GM21526 (cell line): ENCODE measurements at regions not wholly inside any gene's neighbourhood (a gene's known extent, or its start where the extent isn't known, plus 50 kb on each side); places are given as distances from the start of the nearest gene placed in this dataset.
"Not testable (repeated sequence)": the region's sequence is repeated elsewhere in the genome, so short reads cannot be mapped to it uniquely, and the experiment has no call there.

ENCODE experiments used
- ATAC-seq: cut with Tn5 transposase; IDR thresholded peaks from one replicate; pipeline ENCODE4 v1.9.1; 2021; ENCODE audit warnings: moderate library complexity; ENCODE audit not compliant: unreplicated experiment, low FRiP score

- no peak for ATAC-seq
Observed at GRCh38 chr2:88913280-88913679, 221.8 kb downstream of the RPIA start.

- no peak for ATAC-seq
Observed at GRCh38 chr2:88919087-88919738, 227.7 kb downstream of the RPIA start.

- not testable (repeated sequence) for ATAC-seq
Observed at GRCh38 chr2:88920399-88920798, 228.9 kb downstream of the RPIA start.

- ATAC-seq, result no peak
Observed at GRCh38 chr2:88924533-88924932, 233.1 kb downstream of the RPIA start.

- no peak for ATAC-seq
Observed at GRCh38 chr2:88925770-88926462, 234.4 kb downstream of the RPIA start.

GRCh38 chr2:88927128-88927527 is 235.7 kb downstream of the RPIA start:
- ATAC-seq, result no peak

GRCh38 chr2:88930659-88931058 is 239.2 kb downstream of the RPIA start:
- ATAC-seq, result no peak

GRCh38 chr2:88932686-88933085 is 241.2 kb downstream of the RPIA start:
- no peak for ATAC-seq

GRCh38 chr2:88933091-88933490 is 241.6 kb downstream of the RPIA start:
- no peak for ATAC-seq

- ATAC-seq, result no peak
Observed at GRCh38 chr2:88933980-88934379, 242.5 kb downstream of the RPIA start.

GRCh38 chr2:88941178-88941577 is 249.7 kb downstream of the RPIA start:
- ATAC-seq, result not testable (repeated sequence)

GRCh38 chr2:88942798-88943197 is 251.3 kb downstream of the RPIA start:
- no peak for ATAC-seq

GRCh38 chr2:88949336-88949735 is 257.9 kb downstream of the RPIA start:
- no peak for ATAC-seq

- ATAC-seq, result no peak
Observed at GRCh38 chr2:88950010-88950409, 258.5 kb downstream of the RPIA start.

- no peak for ATAC-seq
Observed at GRCh38 chr2:88955607-88956006, 264.1 kb downstream of the RPIA start.

GRCh38 chr2:88959480-88960204 is 268.2 kb downstream of the RPIA start:
- no peak for ATAC-seq

- ATAC-seq, result not testable (repeated sequence)
Observed at GRCh38 chr2:88961323-88961722, 269.9 kb downstream of the RPIA start.

- no peak for ATAC-seq
Observed at GRCh38 chr2:88967844-88968243, 276.4 kb downstream of the RPIA start.

GRCh38 chr2:88978011-88978410 is 286.5 kb downstream of the RPIA start:
- ATAC-seq, result not testable (repeated sequence)

GRCh38 chr2:88978446-88978845 is 287.0 kb downstream of the RPIA start:
- not testable (repeated sequence) for ATAC-seq

- ATAC-seq, result not testable (repeated sequence)
Observed at GRCh38 chr2:88984079-88984478, 292.6 kb downstream of the RPIA start.
